GM23338 (cell line): ENCODE measurements at regions not wholly inside any gene's neighbourhood (a gene's known extent, or its start where the extent isn't known, plus 50 kb on each side); places are given as distances from the start of the nearest gene placed in this dataset.

Experiments
- ATAC-seq: fragments of 200-7000 bp; cut with Tn5 transposase; 3 replicates; pipeline ENCODE4 v1.9.1; 2020
- DNase-seq: peaks from one replicate; pipeline ENCODE4 v3.0.0-alpha.2; 2015; ENCODE audit warnings: low spot score
- H2AFZ ChIP-seq: fragments of 200-600 bp; sonication (generic); 2 replicates; pipeline ENCODE4 v1.8.0; 2016; ENCODE audit warnings: antibody characterized with exemption, mild to moderate bottlenecking, moderate library complexity
- H3F3A ChIP-seq: fragments of 200-600 bp; sonication (generic); replicated peaks from 2 replicates; pipeline ENCODE4 v1.8.0; 2017; ENCODE audit warnings: antibody characterized with exemption, mixed run types, low read depth
- H3K27ac ChIP-seq: fragments of 200-600 bp; sonication (generic); 2 replicates; pipeline ENCODE4 v1.6.1; 2016; ENCODE audit warnings: low read depth
- H3K27me3 ChIP-seq: fragments of 200-600 bp; sonication (generic); 2 replicates; pipeline ENCODE4 v1.8.0; 2016; ENCODE audit warnings: mild to moderate bottlenecking, mixed run types, moderate library complexity; ENCODE audit not compliant: insufficient read depth
- H3K36me3 ChIP-seq: fragments of 200-600 bp; sonication (generic); 2 replicates; pipeline ENCODE4 v1.8.0; 2016; ENCODE audit warnings: mild to moderate bottlenecking; ENCODE audit not compliant: insufficient read depth
- H3K4me1 ChIP-seq: fragments of 200-600 bp; sonication (generic); 2 replicates; pipeline ENCODE4 v1.8.0; 2016; ENCODE audit warnings: mild to moderate bottlenecking, moderate library complexity; ENCODE audit not compliant: insufficient read depth
- H3K4me2 ChIP-seq: fragments of 200-600 bp; sonication (generic); 2 replicates; pipeline ENCODE4 v1.7.1; 2017; ENCODE audit warnings: mixed run types
- H3K4me3 ChIP-seq: fragments of 200-600 bp; sonication (generic); 2 replicates; pipeline ENCODE4 v1.6.1; 2016; ENCODE audit warnings: mixed run types
- H3K79me2 ChIP-seq: fragments of 200-600 bp; sonication (generic); replicated peaks from 2 replicates; pipeline ENCODE4 v1.8.0; 2017; ENCODE audit warnings: mild to moderate bottlenecking; ENCODE audit not compliant: insufficient read depth
- H3K9me2 ChIP-seq: fragments of 200-600 bp; sonication (generic); 2 replicates; pipeline ENCODE4 v1.8.0; 2017; ENCODE audit not compliant: insufficient read depth
- H4K20me1 ChIP-seq: fragments of 200-600 bp; sonication (generic); replicated peaks from 2 replicates; pipeline ENCODE4 v1.8.0; 2017; ENCODE audit warnings: mild to moderate bottlenecking; ENCODE audit not compliant: insufficient read depth
- H3K27ac Mint-ChIP-seq: 2 replicates; pipeline ENCODE4 v1.8.0; 2020; ENCODE audit warnings: inconsistent platforms, mild to moderate bottlenecking, moderate library complexity, mixed read lengths
- H3K27me3 Mint-ChIP-seq: 3 replicates; pipeline ENCODE4 v1.8.0; 2022; ENCODE audit warnings: low read depth, mild to moderate bottlenecking, moderate library complexity, mixed read lengths, inconsistent platforms; ENCODE audit not compliant: insufficient read depth, poor library complexity
- H3K36me3 Mint-ChIP-seq: 3 replicates; pipeline ENCODE4 v1.8.0; 2021; ENCODE audit warnings: low read depth, mild to moderate bottlenecking, inconsistent platforms, moderate library complexity, mixed read lengths
- H3K4me1 Mint-ChIP-seq: 3 replicates; pipeline ENCODE4 v1.8.0; 2020; ENCODE audit warnings: mild to moderate bottlenecking, inconsistent platforms, mixed read lengths
- H3K4me3 Mint-ChIP-seq: 3 replicates; pipeline ENCODE4 v1.8.0; 2021; ENCODE audit warnings: moderate library complexity, mild to moderate bottlenecking, inconsistent platforms, mixed read lengths
- H3K9me3 Mint-ChIP-seq: 3 replicates; pipeline ENCODE4 v1.8.0; 2020; ENCODE audit warnings: moderate library complexity, mild to moderate bottlenecking, inconsistent platforms, mixed read lengths
- CREB1 ChIP-seq: fragments of 250-450 bp; sonication (Bioruptor Pico); IDR thresholded peaks from 2 replicates; pipeline ENCODE4 v1.5.0; 2020; ENCODE audit warnings: low read depth, mild to moderate bottlenecking, moderate library complexity
- CTCF ChIP-seq, 2 experiments: fragments of 200-600 bp in 1 of 2; sonication (generic) in 1 of 2; conservative IDR thresholded peaks; 2 replicates each; pipeline versions ENCODE4 v1.5.1 to v1.6.1; 2016 to 2017; ENCODE audit warnings: antibody characterized with exemption in 2 of 2, low read depth in 2 of 2, mild to moderate bottlenecking in 2 of 2, moderate library complexity in 1 of 2
- ETS1 ChIP-seq: IDR thresholded peaks from 2 replicates; pipeline ENCODE4 v1.6.1; 2016; ENCODE audit warnings: antibody characterized with exemption
- EZH2 ChIP-seq: fragments of 200-600 bp; sonication (generic); IDR thresholded peaks from one replicate; pipeline ENCODE4 v1.8.0; 2017; ENCODE audit warnings: antibody characterized with exemption, mild to moderate bottlenecking, low read depth; ENCODE audit not compliant: unreplicated experiment
- EZH2phosphoT487 ChIP-seq: fragments of 200-600 bp; sonication (generic); IDR thresholded peaks from one replicate; pipeline ENCODE4 v1.8.1; 2018; ENCODE audit warnings: antibody characterized with exemption; ENCODE audit not compliant: unreplicated experiment
- REST ChIP-seq: IDR thresholded peaks from one replicate; pipeline ENCODE4 v1.6.1; 2018; ENCODE audit warnings: antibody characterized with exemption; ENCODE audit not compliant: unreplicated experiment
- ZNF331 ChIP-seq: fragments of 250-450 bp; sonication (Bioruptor Pico); IDR thresholded peaks from 2 replicates; pipeline ENCODE4 v1.5.0; 2020; ENCODE audit warnings: low read depth, mild to moderate bottlenecking, moderate library complexity
- ZNF462 ChIP-seq: fragments of 250-450 bp; sonication (Bioruptor Pico); IDR thresholded peaks from 2 replicates; pipeline ENCODE4 v1.5.0; 2020; ENCODE audit warnings: mild to moderate bottlenecking, moderate library complexity

GRCh38 chr4:30901461-30902451 is 181.6 kb downstream of the PCDH7 start (continued):
- no peak for TF ChIP-seq EZH2phosphoT487
- no peak for TF ChIP-seq CTCF (conservative IDR thresholded peaks at IDR 0.05; ENCODE audit: low read depth in 2 of 2)
- TF ChIP-seq ETS1: no peak
- no peak for TF ChIP-seq CREB1 (CRISPR knock-in tag)
- no peak for TF ChIP-seq ZNF331
- TF ChIP-seq REST: no peak
- TF ChIP-seq EZH2: no peak

- H3K9me2 ChIP-seq: no peaks in the 10 kb centered on the region
- no peaks in the 10 kb centered on the region for H3K27me3 Mint-ChIP-seq
- ATAC-seq: no peak; the same call in 2 of the 3 replicates
- H3K4me3 Mint-ChIP-seq: no peak overlapping the region
- H3K36me3 Mint-ChIP-seq: peaks cover 7% of the 10 kb centered on the region; the same call in 2 of the 3 replicates
- H3K27ac Mint-ChIP-seq: peak overlapping the region; percentile 26; the same call in 1 of the 2 replicates
- H3K27ac ChIP-seq: no peak overlapping the region
- no peaks in the 10 kb centered on the region for H3K27me3 ChIP-seq
- no peaks in the 10 kb centered on the region for H3F3A ChIP-seq
- H3K79me2 ChIP-seq: no peaks in the 10 kb centered on the region
- no peak overlapping the region for H3K4me3 ChIP-seq
- no peaks in the 10 kb centered on the region for H4K20me1 ChIP-seq
- H3K36me3 ChIP-seq: no peaks in the 10 kb centered on the region
- H3K4me1 ChIP-seq: peaks cover 42% of the 10 kb centered on the region
- no peak overlapping the region for H2AFZ ChIP-seq
- no peak for DNase-seq
- H3K9me3 Mint-ChIP-seq: peaks cover 9% of the 10 kb centered on the region; the same call in 1 of the 3 replicates
- H3K4me1 Mint-ChIP-seq: peaks cover 26% of the 10 kb centered on the region
- H3K4me2 ChIP-seq: peak overlapping the region; percentile 61
- peak; percentile 20; the same call in 1 of the 2 replicates for TF ChIP-seq ZNF462 (CRISPR knock-in tag)
Observed at GRCh38 chr4:30903502-30904214, 183.5 kb downstream of the PCDH7 start.
